ENCODE measurements at regions not wholly inside any gene's neighbourhood (a gene's known extent, or its start where the extent isn't known, plus 50 kb on each side); places are given as distances from the start of the nearest gene placed in this dataset.

DNA sequence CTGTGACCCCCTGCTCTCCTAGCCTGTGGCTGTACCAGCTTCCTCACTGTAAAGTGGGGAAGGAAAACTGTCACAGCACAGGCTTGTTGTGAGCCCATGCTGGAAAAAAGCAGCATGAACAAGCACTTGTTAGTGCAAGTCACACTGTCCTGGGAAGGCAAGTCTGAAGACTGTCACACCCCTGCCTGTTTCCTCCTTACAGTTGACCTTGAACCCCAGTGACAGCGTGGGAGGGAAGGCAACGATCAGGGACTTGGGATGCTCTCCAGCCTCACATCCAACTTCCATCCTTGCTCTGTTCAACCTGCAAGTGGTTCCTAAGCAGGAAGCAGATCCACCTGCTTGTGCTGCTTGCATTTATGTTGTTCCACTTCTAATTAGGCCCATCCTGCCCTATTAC is 311.3 kb upstream of the KLHL29 start:
- DNase-seq (ENCODE audit: low read depth, low spot score), result no peak

DNA sequence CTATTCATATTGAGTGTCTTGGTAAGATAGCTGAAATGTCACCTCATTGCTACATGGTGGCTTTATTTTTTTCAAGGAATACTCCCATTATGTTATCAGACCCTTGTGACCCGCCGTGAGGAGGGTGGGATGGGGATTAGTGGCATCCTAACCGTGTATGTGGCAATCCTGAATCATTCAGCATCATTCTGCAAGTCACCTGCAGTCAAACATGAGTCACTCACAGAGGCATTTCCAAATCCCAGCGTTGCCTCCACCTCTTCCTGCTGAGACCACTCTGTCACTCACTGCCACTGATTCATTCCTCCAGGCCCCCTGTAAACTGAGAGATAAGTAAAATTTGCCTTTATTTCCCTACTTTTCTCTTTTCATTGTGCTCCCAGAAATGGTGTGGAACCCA is 307.4 kb upstream of the KLHL29 start:
- DNase-seq (ENCODE audit: low read depth, low spot score), result no peak

DNA sequence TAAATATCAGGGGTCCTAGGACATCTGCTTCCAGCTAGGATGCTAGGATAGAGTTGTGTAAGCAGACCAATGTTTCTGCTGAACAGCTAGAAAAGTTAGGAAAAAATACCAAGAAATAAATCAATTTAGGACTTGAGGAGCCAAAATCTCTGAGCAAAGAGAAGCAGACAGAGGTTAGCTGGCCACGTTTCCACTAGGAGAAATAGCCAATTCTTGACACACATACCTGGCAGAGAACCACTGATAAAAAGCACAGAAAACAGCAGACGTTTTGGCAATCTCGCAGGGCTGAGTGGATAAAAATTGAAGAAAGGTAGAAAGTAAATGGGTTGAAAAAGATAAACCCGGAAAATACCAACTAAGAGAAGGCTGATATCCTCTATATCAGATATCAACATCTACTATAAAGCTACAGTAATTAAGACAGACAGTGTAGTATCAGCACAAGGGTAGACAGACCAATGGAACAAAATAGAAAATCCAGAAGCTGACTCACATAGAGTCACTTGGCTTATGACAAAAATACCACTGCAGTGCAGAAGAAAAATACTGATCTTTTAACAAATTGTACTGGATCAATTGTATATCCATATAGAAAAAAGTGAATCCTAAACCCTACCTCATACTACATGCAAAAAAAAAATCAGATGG is 306.1 kb upstream of the KLHL29 start:
- no peak for DNase-seq (ENCODE audit: low read depth, low spot score)

DNA sequence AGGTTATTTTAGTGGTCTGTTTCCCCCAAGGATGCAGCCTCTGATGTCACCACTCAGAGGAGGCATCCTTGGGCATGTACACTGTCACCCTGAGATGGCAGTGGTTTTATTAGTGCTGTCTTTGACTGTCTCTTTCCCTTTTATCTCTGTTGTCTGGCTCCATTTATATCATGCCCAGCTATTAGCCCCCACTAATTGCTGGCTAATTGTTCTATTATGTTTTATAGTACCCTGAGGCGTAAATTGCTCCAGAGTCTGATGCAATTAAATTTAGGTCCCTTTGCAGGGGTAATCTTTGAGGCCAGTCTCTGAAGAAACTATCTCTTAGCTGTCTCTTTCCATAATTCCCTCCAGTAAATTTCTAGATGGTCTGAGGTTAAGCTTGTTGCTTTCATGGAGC is 301.0 kb upstream of the KLHL29 start:
- DNase-seq (ENCODE audit: low read depth, low spot score), result no peak

DNA sequence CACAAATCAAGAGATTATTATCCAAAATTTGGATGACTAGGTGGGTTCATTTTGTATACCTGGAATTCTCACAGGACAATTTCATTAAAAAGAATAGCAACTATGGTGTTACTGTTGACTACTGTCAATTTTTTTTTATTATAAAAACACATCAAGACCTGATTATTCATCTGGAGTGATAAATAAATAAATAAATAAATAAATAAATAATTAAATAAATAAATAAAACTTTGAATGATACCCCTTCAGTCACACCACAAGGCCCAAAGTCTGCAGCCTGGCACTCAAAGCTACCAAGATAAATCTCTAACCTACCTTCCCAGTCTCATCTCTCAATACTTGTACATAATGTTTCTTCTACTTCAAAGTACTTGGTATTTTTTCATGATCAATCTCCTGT is 294.0 kb upstream of the KLHL29 start:
- no peak for DNase-seq (ENCODE audit: low read depth, low spot score)

DNA sequence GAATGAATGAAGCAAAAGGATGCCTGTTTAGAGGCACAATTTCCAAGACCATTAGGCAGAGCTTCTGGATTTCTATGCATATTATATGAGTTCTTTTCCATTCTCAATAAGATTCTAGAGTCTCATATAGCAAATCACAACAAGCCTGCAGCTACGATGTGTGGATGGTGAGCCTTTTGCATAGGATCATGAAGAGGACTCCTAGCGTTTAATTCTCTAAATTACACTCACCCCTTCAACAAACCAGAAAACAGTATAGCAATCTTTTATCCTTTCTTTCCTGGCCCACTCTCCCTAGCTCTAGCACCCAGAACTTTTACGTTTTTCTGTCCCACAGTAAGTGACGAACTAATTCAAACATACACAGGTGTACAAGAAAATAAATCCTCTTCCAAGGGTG is 293.1 kb upstream of the KLHL29 start:
- no peak for DNase-seq (ENCODE audit: low read depth, low spot score)

DNA sequence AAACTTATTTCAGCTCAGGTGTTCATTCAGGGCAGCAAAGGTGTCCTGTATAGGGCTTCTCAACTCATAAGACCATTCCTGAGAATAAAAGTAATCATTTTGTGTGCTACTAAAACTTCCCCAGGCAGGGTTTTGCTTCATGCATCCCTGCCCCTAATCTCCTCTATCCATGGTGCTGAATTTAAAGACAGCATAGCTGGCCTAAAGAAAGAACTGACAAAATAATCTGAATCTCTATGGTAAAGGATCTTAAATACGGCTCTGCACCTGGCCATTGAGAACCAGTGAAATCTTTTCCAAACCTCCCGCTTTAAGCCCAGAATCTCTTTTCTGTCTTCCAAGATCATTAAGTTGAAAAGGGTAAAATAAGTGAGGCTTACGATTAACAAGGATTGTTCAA is 292.1 kb upstream of the KLHL29 start:
- peak; percentile 53 for DNase-seq (ENCODE audit: low read depth, low spot score)

DNA sequence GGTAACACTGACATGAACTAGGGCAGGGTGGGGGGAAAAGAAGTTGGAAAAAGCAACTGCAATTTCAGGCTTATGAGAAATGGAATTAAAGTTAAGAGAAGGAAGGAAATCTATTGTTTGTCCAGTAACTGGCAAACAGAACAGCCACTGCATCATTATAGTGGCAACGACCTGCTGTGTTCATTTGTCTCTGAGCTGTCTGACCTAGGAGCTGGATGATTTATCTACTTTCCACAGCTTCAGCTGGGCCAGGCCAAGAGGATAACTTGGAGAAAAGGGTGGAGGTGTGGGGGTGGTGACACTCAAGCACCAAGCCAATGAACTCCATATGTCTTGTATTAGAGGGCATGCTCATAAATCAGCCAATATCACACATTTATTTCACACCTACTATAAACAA is 291.5 kb upstream of the KLHL29 start:
- no peak for DNase-seq (ENCODE audit: low read depth, low spot score)

DNA sequence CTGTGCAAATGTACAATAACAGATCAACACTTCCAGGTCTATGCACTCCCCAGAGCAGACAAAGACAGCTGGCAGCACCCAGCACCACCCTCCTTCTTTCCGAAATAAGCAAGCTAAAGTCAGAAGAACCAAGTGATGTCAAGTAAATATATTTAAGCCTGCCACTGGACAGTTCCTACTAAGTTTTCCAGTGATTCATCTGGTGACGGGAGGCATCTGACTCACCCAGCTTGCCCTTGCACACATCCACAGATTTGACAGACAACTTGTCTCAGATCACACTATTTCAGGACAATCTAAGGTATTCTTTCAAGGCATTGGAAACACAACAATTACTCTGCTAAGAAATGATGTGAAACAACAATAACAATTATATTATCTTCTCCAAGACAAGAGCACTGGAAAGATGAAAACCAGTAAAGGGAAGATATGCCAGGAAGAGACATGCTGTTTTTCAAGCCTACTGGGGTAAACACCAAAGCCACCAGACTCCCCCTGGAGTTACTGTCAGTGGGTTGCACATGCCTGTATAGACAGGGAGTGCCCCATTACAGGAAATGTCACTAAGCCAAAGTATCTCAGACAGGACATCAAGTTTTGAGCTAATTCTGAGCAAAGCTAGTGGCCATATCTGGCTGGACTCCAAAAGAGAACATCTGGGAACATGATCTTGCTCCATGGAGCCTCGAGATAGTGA is 287.9 kb upstream of the KLHL29 start:
- DNase-seq (ENCODE audit: low read depth, low spot score), result no peak

DNA sequence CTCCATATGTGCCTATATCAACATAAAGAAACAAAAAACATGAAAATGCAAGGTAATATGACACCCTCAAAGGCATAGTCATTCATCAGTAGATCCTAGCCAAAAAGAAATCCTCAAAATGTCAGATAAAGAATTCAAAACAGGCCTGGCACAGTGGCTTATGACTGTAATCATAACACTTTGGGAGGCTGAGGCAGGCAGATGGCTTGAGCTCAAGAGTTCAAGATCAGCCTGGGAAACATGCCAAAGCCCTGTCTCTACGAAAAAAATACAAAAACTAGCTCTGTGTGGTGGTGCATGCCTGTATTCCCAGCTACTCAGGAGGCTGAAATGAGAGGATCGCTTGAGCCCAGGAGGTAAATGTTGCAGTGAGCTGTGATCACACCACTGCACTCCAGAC is 284.6 kb upstream of the KLHL29 start:
- no peak for DNase-seq (ENCODE audit: low read depth, low spot score)

DNA sequence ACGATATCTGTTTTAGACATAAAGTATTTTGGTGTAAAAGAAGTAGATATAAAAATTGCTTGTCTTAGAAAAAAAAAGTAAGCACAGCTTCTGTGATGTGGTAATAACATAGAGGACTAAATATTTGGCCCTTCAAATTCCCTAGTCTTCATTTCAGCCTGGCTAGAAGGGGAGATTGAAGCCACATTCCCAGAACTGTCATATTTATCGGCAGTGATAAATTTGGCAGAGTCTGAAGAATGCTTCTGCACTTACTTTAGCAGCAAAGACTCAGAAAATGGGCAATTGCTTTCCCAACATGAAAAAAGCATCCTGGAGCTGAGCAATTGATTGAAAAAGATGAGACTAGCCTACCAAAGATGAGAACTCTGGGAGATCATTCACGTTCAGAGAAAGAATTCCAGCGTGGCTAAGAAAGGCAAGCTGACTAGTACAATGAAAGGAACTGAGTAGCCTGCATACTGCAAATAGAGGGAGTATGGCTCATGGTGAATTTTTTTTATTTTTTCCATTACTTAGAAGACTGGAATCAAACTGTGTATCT is 278.7 kb upstream of the KLHL29 start:
- DNase-seq (ENCODE audit: low read depth, low spot score), result no peak

DNA sequence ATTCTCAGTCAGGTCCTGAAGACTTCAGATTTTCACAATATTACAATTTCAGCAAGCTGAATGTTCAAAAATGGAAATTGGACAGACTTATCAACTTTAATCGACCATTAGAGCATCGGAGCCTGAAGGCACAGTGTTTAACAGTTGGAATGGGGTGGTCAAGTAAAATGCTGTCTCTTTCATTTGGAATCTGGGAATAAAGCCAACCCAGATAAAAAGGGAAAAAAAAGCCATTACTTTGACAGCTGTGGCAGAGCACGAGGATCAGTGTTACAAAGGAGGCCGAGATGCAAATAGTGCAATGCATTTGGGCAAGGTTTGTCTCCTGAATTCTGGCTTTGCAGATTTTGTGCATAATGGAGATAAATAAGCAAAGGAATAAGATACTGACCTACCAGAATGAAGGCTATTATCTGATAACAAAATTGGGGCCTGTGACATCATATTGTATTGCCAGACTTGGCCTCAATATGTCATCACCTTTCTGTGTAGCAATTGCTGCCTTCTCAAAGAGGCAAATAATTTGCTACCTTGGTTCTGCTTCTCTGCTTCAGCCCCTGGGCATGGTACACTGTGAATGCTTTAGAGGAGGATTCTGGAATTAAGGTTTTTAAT is 277.5 kb upstream of the KLHL29 start:
- no peak for DNase-seq (ENCODE audit: low read depth, low spot score)

DNA sequence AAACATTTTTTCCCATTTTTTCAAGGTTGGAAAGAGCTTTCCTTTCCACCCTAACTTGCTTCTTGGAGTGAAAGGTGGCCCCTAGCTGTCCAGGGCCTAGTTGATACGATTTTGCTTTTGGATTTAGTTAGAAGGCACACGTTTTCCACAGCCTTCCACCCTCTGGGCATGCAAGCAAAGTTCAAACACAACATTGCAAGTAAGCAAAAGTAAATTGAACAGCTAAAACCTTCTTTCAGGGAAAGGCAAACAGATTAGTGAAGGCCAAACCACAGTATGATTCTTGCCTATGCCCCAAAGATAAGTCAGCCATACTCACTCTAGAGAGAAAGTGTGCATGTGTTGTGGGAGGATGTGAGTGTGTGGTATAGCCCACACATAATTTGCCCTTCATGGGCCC is 273.7 kb upstream of the KLHL29 start:
- DNase-seq (ENCODE audit: low read depth, low spot score), result no peak

DNA sequence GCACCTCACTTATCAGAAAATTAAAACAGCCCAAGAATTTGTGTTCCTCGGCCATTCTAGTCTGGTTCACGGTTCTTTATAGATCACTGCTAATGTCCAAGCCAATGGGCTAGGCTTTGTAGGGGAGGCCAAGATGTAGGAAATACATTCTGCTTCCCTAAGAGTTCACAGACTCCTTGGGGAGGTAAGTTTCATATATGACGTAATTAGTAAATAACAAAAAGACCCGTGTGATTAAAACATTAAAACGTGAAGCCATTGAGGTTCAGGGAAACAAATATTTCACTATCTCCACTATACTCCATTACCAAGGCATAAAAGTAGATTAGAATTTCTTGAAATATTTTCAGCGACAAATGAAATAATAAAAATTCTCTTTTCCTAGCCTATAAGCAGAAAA is 272.5 kb upstream of the KLHL29 start:
- no peak for DNase-seq (ENCODE audit: low read depth, low spot score)

DNA sequence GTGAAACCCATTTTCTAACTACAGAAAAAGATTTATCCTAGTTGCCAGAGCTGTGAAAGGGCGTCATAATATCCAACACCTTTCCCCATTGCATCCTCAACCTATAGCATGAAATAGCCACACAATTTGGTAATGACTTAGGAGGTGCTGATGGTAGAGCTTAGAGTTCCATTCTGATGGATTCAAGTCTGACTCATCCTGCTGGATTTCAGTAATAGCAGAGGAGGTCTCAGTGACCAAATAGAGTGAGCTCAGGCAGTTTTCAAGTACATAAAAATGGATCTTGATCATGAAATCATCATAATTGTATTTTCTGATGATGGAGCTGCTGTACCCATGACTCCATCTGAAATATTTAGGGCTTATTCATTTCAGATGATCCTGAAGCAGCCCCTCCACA is 270.7 kb upstream of the KLHL29 start:
- DNase-seq (ENCODE audit: low read depth, low spot score), result no peak

DNA sequence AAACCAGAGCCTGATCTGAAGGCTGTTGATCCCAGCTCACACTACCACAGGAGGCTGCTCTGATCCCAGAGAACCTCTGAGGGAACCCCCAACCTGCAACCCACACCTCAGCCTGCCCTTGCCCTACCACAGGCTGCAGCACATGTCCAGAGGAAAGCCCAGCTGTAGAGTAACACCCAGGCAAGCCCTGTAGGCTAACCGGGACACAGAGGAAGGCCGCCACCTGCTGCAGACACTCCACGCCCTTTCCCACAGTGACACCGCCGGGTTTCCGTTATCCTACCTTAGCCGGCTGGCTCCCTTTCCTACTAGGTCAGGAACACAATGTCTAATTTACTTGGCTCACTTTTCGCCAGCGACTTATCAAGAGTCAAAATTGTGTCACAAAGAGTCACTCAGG is 266.7 kb upstream of the KLHL29 start:
- no peak for DNase-seq (ENCODE audit: low read depth, low spot score)

DNA sequence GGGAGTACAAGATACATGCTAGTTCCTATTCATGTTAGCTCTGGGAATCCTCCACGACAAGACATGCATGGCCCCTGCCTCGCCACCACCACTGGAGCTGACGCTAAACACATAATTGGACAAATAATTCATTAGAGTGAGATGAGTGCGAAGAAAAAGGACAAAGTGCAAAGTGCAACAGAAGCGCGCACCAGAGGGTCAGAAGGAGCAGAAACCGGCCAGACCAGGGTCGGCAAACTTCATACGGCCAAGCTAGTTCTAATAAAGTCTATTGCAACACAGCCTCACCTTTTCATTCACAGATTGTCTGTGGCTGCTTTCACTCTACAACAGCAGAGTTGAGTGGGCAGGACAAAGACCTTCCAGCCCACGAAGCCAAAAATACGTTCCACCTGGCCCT is 266.1 kb upstream of the KLHL29 start:
- no peak for DNase-seq (ENCODE audit: low read depth, low spot score)

DNA sequence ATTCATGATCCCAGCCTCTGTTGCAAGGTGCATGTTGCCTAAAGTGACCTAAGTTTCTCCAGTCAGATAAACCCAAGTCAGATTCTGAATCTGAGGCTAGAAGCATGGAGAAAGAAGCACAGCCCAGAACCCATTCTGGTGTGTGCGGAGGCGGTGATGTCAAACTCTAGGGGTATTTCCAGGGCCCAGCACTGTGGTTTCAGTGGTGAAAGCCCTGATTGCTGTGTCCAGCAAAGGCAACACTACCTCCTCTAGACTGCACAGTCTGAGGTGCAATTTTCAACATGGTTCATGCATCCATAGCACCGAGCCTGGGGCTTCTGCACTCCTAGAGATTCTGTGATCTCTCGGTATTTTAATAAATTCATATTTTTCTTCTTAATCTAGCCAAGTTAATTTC is 264.8 kb upstream of the KLHL29 start:
- no peak for DNase-seq (ENCODE audit: low read depth, low spot score)

DNA sequence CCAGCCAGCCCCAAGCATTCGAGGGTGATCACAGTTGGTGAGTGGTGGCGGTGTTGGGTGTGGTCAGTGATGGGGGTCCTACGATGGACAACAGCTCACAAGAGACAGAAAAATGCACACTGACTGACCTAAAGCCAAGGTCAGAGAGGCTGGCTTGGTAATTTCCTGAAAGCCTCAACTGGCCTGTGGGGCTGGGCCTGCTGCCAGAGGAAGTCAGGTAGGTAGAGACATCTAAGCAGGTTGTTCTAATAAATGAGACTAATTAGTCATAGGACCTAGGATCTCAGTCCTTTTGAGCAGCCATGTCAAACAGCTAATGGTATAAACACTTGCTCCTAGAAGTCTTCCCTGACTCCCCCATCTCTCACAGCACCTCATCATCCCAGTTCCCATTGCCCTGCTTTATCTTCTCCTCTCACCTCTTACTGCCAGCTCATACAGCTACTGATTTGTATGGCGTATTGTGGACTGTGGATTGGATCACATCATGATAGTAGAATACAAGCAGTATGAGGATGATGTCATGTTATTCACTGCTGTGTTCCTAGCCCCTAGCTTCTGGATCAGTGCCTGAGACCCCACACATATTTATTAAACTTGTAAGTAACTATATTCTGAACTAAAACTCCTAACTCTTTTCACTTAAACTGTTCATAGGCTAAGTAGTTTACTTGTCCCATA is 262.9 kb upstream of the KLHL29 start:
- DNase-seq (ENCODE audit: low read depth, low spot score), result no peak

DNA sequence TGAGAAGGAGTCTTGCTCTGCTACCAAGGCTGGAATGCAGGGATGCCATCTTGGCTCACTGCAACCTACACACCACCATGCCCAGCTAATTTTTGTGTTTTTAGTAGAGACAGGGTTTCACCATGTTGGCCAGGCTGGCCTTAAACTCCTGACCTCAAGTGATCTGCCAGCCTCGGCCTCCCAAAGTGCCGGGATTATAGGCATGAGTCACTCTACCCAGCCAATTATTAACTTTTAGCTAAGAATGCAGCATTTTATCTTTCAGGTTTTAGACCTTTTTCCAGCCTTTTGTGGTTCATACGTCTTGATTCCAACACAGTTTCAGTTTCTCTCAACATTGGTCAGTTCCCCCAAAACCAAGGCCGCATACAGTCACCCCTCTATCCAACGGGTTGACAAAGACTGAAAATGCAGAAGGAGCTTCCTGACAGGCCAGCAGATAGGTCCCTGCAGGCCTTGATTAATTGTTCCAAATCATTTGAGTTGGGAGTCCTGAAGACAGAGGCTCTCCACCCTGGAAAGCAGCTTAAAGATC is 262.2 kb upstream of the KLHL29 start:
- DNase-seq (ENCODE audit: low read depth, low spot score), result no peak

DNA sequence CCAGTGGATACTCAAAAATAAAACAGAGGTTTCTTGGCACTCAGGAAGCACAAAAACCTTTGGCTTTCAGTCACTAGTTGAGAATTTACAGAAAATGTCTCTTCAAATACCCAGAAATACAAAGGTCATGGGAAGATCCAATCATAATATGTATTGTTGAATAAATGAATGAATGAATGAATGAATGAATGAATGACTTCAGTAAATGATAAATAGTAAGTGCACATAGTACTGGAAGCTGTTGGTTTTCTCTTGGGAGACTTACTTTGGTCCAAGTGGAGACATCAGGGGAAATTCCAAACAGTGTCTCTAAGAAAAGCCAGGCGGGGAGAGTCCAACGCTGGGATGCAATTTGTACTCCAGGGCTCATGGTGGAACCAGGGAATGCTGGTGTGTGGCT is 261.3 kb upstream of the KLHL29 start:
- no peak for DNase-seq (ENCODE audit: low read depth, low spot score)

DNA sequence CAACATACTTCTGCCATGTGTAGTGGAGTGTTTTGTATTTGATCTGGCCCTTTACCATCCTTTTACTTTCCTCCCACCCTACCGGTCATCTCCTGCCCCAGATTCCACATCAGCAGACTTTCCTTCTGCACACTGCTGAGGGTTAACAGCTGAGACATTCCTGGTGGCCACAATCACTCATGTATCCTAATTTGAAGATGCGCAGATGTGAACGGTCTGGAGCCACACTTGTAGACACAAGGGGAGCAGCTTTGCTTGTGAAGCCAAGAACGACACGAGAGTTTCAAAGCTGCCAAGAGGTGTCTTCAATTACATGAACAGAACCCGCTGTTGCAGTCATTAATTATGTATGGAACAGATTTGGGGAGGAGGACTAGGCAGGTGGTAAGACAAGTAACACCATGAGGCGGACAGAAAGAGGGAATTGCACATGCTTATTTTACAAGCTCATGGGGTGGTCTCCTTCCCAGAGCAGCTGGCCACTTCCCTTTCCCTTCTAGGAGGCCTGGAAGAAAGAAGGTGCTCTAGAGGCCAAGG is 260.7 kb upstream of the KLHL29 start:
- DNase-seq (ENCODE audit: low read depth, low spot score), result no peak

Measured in astrocyte of the hippocampus (primary cell).